ENCODE measurements at regions not wholly inside any gene's neighbourhood (a gene's known extent, or its start where the extent isn't known, plus 50 kb on each side); places are given as distances from the start of the nearest gene placed in this dataset.

DNA sequence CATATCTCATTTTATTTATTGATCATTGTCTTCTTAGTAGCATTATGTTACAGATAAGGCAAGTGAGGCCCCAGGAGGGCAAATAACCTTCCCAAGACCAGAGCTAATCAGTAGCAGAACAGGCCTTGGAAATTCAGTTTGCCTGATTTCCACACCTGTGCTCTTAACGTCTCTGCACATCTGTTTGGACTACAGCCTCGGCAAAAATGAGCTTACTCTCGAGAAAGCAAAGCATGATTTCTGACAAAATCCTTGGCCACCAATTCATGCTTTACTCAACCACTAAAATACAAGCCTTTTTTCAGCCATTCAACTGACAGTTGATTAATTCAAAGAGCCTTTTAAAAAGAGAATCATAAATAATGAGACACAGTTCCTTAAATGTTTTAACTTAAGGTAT, 309.3 kb upstream of the HTR2A start:
- Histone ChIP-seq H3K27me3 (ENCODE audit: insufficient read depth, low read length) (no peaks in the 10 kb centered on the region), H3K4me3 (ENCODE audit: low read depth, low read length) (no peak overlapping the region), H3K27ac (ENCODE audit: low read depth, low read length) (no peak overlapping the region), H3K36me3 (ENCODE audit: insufficient read depth, low read length) (no peaks in the 10 kb centered on the region), H3K4me1 (ENCODE audit: control insufficient read depth, insufficient read depth, low read length, unreplicated experiment) (peaks cover 5% of the 10 kb centered on the region), H2AFZ (ENCODE audit: low read length, unreplicated experiment) (no peak overlapping the region), H3K79me2 (ENCODE audit: control insufficient read depth, insufficient read depth, low read length, unreplicated experiment) (no peaks in the 10 kb centered on the region)

DNA sequence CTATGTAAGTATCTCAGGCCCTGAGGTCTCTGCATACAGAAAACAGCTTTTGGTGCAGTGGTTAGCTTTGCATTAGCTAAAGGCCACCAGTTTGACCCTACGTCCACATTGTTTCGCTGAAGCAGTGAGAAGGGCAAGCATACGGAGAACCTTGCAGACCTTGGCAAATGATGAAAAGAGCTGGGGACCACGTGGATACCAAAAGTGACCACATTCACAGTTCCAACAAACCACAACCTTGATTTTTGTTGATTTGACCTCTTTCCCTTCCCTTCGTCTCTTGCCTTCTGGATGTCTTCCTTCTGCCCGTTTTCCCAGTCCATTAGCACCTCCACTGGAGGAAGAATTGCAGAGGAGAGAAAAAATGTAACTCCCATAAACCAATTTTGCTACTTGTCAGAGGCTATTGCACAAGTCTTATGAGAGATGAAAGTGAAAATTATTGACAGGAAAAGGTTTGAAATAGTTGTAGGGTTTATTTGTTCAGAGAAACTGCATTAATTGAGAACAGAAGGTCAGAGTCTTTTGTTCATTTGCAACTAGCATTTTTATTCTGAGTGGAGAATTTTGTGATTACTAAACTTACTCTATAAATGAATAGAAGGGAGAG, 293.9 kb upstream of the HTR2A start:
- H2AFZ ChIP-seq (ENCODE audit: low read length, unreplicated experiment) = no peak overlapping the region
- no peak overlapping the region for H3K27ac ChIP-seq (ENCODE audit: low read depth, low read length)
- H3K4me1 ChIP-seq (ENCODE audit: control insufficient read depth, insufficient read depth, low read length, unreplicated experiment) = peaks cover 7% of the 10 kb centered on the region
- H3K79me2 ChIP-seq (ENCODE audit: control insufficient read depth, insufficient read depth, low read length, unreplicated experiment) = no peaks in the 10 kb centered on the region
- no peaks in the 10 kb centered on the region for H3K36me3 ChIP-seq (ENCODE audit: insufficient read depth, low read length)
- no peak overlapping the region for H3K4me3 ChIP-seq (ENCODE audit: low read depth, low read length)
- no peaks in the 10 kb centered on the region for H3K27me3 ChIP-seq (ENCODE audit: insufficient read depth, low read length)

DNA sequence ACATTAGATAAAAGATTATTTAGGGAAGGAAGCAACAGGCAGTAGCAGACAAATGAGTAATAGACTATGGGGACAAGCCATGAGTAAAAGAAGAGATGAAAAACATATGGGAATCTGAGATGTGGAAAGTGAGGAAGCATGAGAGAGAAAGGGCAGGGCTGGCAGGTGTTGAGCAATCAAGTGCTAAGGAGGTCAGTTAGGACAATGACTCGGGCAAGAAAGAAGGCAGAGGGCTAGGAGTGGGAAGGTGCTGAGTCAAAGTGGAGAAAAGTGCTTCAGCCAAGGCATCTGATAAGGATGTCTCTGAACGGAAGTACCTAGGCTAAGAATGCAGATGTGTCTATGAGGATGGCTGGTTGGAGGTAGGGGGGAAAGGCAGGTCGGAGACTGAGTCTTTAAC, 291.9 kb upstream of the HTR2A start:
- H3K36me3 ChIP-seq (ENCODE audit: insufficient read depth, low read length) = no peaks in the 10 kb centered on the region
- no peaks in the 10 kb centered on the region for H3K27me3 ChIP-seq (ENCODE audit: insufficient read depth, low read length)
- no peak overlapping the region for H3K4me3 ChIP-seq (ENCODE audit: low read depth, low read length)
- H3K79me2 ChIP-seq (ENCODE audit: control insufficient read depth, insufficient read depth, low read length, unreplicated experiment) = no peaks in the 10 kb centered on the region
- H3K4me1 ChIP-seq (ENCODE audit: control insufficient read depth, insufficient read depth, low read length, unreplicated experiment) = peaks cover 7% of the 10 kb centered on the region
- no peak overlapping the region for H2AFZ ChIP-seq (ENCODE audit: low read length, unreplicated experiment)
- no peak overlapping the region for H3K27ac ChIP-seq (ENCODE audit: low read depth, low read length)

DNA sequence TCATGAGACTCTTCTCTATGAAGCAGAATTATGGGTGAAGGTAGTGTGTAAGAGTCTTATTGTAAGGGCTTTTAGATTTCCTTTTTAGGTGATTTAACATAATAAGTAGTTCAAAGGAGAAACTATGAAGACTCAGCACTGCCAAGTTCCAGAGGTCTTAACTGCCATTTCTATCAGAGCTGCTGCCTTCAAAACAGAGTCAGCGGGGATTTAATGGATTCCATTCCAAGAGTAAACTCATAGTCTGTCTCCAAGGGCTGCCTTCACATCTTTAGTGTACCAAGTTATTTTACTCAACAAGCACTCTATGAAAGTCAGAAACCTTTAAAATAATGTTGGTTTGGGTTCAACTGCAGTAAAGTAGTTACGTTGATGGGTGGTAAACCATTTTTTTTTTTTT, 289.6 kb upstream of the HTR2A start:
- Histone ChIP-seq H2AFZ (ENCODE audit: low read length, unreplicated experiment) (peak overlapping the region; percentile 4), H3K36me3 (ENCODE audit: insufficient read depth, low read length) (no peaks in the 10 kb centered on the region), H3K79me2 (ENCODE audit: control insufficient read depth, insufficient read depth, low read length, unreplicated experiment) (no peaks in the 10 kb centered on the region), H3K27me3 (ENCODE audit: insufficient read depth, low read length) (no peaks in the 10 kb centered on the region), H3K27ac (ENCODE audit: low read depth, low read length) (no peak overlapping the region), H3K4me3 (ENCODE audit: low read depth, low read length) (no peak overlapping the region), H3K4me1 (ENCODE audit: control insufficient read depth, insufficient read depth, low read length, unreplicated experiment) (peaks cover 7% of the 10 kb centered on the region)

DNA sequence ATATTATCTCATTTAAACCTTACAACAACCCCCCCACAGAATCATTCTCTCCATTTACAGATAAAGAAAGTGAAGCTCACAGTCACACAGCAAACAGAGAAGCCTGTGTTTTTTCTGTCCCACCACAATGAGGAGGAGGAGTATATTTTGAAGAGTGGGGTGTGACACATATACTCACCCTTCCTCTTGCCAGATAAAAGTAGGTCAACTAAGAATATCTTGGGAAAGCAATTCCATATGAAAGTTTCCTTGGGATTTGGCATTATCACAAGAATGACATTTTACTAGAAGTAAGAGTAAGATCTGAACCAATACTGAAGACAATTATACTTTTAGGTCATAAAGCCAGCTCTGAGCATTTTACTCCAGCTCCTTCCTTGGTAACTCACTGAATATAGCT, 287.5 kb upstream of the HTR2A start:
- Histone ChIP-seq H3K4me1 (ENCODE audit: control insufficient read depth, insufficient read depth, low read length, unreplicated experiment) (peaks cover 7% of the 10 kb centered on the region), H3K27me3 (ENCODE audit: insufficient read depth, low read length) (no peaks in the 10 kb centered on the region), H3K79me2 (ENCODE audit: control insufficient read depth, insufficient read depth, low read length, unreplicated experiment) (no peaks in the 10 kb centered on the region), H2AFZ (ENCODE audit: low read length, unreplicated experiment) (no peak overlapping the region), H3K36me3 (ENCODE audit: insufficient read depth, low read length) (no peaks in the 10 kb centered on the region), H3K4me3 (ENCODE audit: low read depth, low read length) (no peak overlapping the region), H3K27ac (ENCODE audit: low read depth, low read length) (no peak overlapping the region)

DNA sequence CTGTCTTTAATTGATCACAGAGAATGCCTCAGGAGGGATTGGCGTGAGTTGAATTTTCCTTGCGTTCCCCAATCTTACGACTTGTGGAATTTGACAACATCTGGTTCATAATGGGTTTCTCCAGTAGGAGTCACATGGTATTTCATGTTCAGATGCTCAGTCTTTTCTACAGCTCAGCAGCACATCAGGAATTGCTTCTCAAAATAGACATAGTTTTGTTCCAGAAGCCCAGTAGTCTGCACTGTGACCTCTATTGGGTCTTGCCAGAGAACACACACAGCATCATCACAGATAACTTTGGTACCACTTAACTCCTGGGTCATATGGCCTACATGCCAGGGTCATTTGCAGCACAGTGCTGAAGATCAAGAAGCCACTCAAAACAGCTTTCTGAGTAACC, 282.5 kb upstream of the HTR2A start:
- Histone ChIP-seq H2AFZ (ENCODE audit: low read length, unreplicated experiment) (no peak overlapping the region), H3K4me1 (ENCODE audit: control insufficient read depth, insufficient read depth, low read length, unreplicated experiment) (peaks cover 13% of the 10 kb centered on the region), H3K27me3 (ENCODE audit: insufficient read depth, low read length) (no peaks in the 10 kb centered on the region), H3K36me3 (ENCODE audit: insufficient read depth, low read length) (no peaks in the 10 kb centered on the region), H3K27ac (ENCODE audit: low read depth, low read length) (no peak overlapping the region), H3K79me2 (ENCODE audit: control insufficient read depth, insufficient read depth, low read length, unreplicated experiment) (no peaks in the 10 kb centered on the region), H3K4me3 (ENCODE audit: low read depth, low read length) (no peak overlapping the region)

- H3K27ac ChIP-seq (ENCODE audit: low read depth, low read length) = no peak overlapping the region
- no peaks in the 10 kb centered on the region for H3K36me3 ChIP-seq (ENCODE audit: insufficient read depth, low read length)
- peaks cover 13% of the 10 kb centered on the region for H3K4me1 ChIP-seq (ENCODE audit: control insufficient read depth, insufficient read depth, low read length, unreplicated experiment)
- H2AFZ ChIP-seq (ENCODE audit: low read length, unreplicated experiment) = no peak overlapping the region
- no peaks in the 10 kb centered on the region for H3K79me2 ChIP-seq (ENCODE audit: control insufficient read depth, insufficient read depth, low read length, unreplicated experiment)
- no peak overlapping the region for H3K4me3 ChIP-seq (ENCODE audit: low read depth, low read length)
- no peaks in the 10 kb centered on the region for H3K27me3 ChIP-seq (ENCODE audit: insufficient read depth, low read length)
Measured at GRCh38 chr13:47178090-47178950, 281.5 kb upstream of the HTR2A start.

DNA sequence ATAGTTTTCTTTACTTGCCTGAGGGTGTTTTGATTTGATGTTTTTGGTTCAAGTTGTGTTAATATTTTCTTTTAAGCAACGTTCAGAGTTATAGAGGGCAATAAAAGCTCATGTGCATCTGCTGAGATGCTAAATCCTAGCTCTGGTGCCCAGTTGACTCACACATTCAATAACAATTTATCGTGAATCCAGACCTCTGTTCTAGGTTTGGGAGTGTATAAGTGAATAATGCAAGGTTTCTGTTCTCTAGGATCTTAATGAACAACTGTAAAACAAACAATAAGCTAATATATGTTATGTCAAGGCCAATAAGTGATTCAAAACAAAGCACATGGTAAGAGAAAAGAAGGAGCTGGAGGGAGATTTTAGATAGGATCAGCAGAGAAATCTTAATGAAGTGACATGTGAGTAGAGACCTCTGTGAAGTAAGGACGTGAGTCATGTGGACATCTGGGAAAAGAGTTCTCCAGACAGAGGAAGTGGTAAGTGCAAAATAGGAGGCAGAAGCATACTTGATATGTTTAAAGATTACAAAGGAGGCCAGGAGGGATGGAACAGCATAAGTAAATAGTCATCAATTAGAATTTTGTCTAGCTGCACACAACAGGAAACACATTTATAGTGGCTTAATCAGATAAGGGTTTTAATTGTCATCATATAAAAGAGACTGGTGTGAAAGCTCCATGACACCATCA, 278.5 kb upstream of the HTR2A start:
- H2AFZ ChIP-seq (ENCODE audit: low read length, unreplicated experiment) = peak overlapping the region; percentile 89
- no peaks in the 10 kb centered on the region for H3K36me3 ChIP-seq (ENCODE audit: insufficient read depth, low read length)
- H3K27me3 ChIP-seq (ENCODE audit: insufficient read depth, low read length) = no peaks in the 10 kb centered on the region
- H3K79me2 ChIP-seq (ENCODE audit: control insufficient read depth, insufficient read depth, low read length, unreplicated experiment) = no peaks in the 10 kb centered on the region
- H3K27ac ChIP-seq (ENCODE audit: low read depth, low read length) = peak overlapping the region; percentile 69
- H3K4me1 ChIP-seq (ENCODE audit: control insufficient read depth, insufficient read depth, low read length, unreplicated experiment) = peaks cover 13% of the 10 kb centered on the region
- peak overlapping the region; percentile 49 for H3K4me3 ChIP-seq (ENCODE audit: low read depth, low read length)

DNA sequence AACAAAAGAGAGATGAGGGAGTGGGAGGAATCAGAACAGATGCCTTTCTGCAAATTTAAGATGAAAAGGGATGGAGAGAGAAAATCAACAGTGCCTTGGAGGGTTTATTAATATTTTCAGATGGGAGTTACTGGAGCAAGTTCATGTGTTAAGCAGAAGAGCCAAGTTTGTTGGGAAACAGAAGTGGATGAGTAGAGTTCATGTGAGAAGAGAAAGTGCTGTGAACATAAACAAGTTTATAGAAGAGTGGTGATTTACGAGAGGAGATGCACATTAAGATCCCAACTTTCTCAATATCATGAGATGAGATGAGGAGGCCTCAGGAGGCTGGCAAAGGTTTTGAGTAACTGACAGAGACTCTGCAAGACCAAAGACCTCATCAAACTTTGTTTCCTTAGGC, 274.1 kb upstream of the HTR2A start:
- Histone ChIP-seq H3K4me3 (ENCODE audit: low read depth, low read length) (no peak overlapping the region), H3K79me2 (ENCODE audit: control insufficient read depth, insufficient read depth, low read length, unreplicated experiment) (no peaks in the 10 kb centered on the region), H3K36me3 (ENCODE audit: insufficient read depth, low read length) (no peaks in the 10 kb centered on the region)

GRCh38 chr13:47168618-47169017, 271.8 kb upstream of the HTR2A start:
- Histone ChIP-seq H3K27ac (ENCODE audit: low read depth, low read length) (no peak overlapping the region), H3K4me1 (ENCODE audit: control insufficient read depth, insufficient read depth, low read length, unreplicated experiment) (no peaks in the 10 kb centered on the region), H3K4me3 (ENCODE audit: low read depth, low read length) (peak overlapping the region; percentile 32; the same call in 1 of the 2 replicates), H2AFZ (ENCODE audit: low read length, unreplicated experiment) (peak overlapping the region; percentile 21), H3K36me3 (ENCODE audit: insufficient read depth, low read length) (no peaks in the 10 kb centered on the region), H3K79me2 (ENCODE audit: control insufficient read depth, insufficient read depth, low read length, unreplicated experiment) (no peaks in the 10 kb centered on the region), H3K27me3 (ENCODE audit: insufficient read depth, low read length) (no peaks in the 10 kb centered on the region)

More for the DNA sequence above, 274.1 kb upstream of the HTR2A start:
- no peak overlapping the region for H2AFZ ChIP-seq (ENCODE audit: low read length, unreplicated experiment)
- H3K27me3 ChIP-seq (ENCODE audit: insufficient read depth, low read length) = no peaks in the 10 kb centered on the region
- H3K4me1 ChIP-seq (ENCODE audit: control insufficient read depth, insufficient read depth, low read length, unreplicated experiment) = peaks cover 13% of the 10 kb centered on the region
- no peak overlapping the region for H3K27ac ChIP-seq (ENCODE audit: low read depth, low read length)

Measured in ACC112 (cell line).